SU-DHL-6 (cell line): ENCODE measurements at regions not wholly inside any gene's neighbourhood (a gene's known extent, or its start where the extent isn't known, plus 50 kb on each side); places are given as distances from the start of the nearest gene placed in this dataset.
A peak's percentile ranks its signal among the peaks of the same experiment; 100 is the strongest.

Source experiments
- H2AFZ ChIP-seq: fragments of 200-600 bp; sonication (generic); 2 replicates; pipeline ENCODE4 v1.6.1; 2014; ENCODE audit warnings: low read depth, mild to moderate bottlenecking, moderate library complexity, mixed read lengths, antibody characterized with exemption, low read length; ENCODE audit not compliant: severe bottlenecking
- H3F3A ChIP-seq: fragments of 200-600 bp; shearing (Covaris generic); 2 replicates; pipeline ENCODE4 v1.6.0; 2016; ENCODE audit warnings: antibody characterized with exemption, mild to moderate bottlenecking; ENCODE audit not compliant: insufficient read depth
- H3K27ac ChIP-seq: fragments of 200-600 bp; sonication (generic); 2 replicates; pipeline ENCODE4 v1.5.1; 2016; ENCODE audit warnings: low read depth, mild to moderate bottlenecking, low read length, moderate library complexity, mixed read lengths
- H3K27me3 ChIP-seq: fragments of 200-600 bp; sonication (generic), shearing (Covaris generic); 2 replicates; pipeline ENCODE4 v1.6.0; 2014; ENCODE audit warnings: mild to moderate bottlenecking, low read length
- H3K36me3 ChIP-seq: fragments of 200-600 bp; sonication (generic); 2 replicates; pipeline ENCODE4 v1.6.1; 2014; ENCODE audit warnings: mild to moderate bottlenecking, low read length, mixed read lengths
- H3K4me2 ChIP-seq: fragments of 300-600, 200-600 bp; shearing (Covaris generic), sonication (generic); 2 replicates; pipeline ENCODE4 v1.6.0; 2014; ENCODE audit warnings: low read length, low read depth, mild to moderate bottlenecking; ENCODE audit not compliant: poor library complexity, severe bottlenecking
- H3K4me3 ChIP-seq: fragments of 200-600 bp; sonication (generic); 2 replicates; pipeline ENCODE4 v1.5.1; 2014; ENCODE audit warnings: antibody characterized with exemption, low read length, mild to moderate bottlenecking, mixed read lengths; ENCODE audit not compliant: insufficient read depth, poor library complexity, severe bottlenecking
- H3K79me2 ChIP-seq: fragments of 200-600 bp; sonication (generic); 2 replicates; pipeline ENCODE4 v1.6.1; 2014; ENCODE audit warnings: mild to moderate bottlenecking, low read length, moderate library complexity; ENCODE audit not compliant: insufficient read depth
- H3K9ac ChIP-seq: fragments of 200-600 bp; sonication (generic); 2 replicates; pipeline ENCODE4 v1.7.0; 2014; ENCODE audit warnings: mild to moderate bottlenecking, low read length
- H3K9me2 ChIP-seq: fragments of 200-600 bp; sonication (generic); replicated peaks from 2 replicates; pipeline ENCODE4 v1.6.1; 2014; ENCODE audit warnings: low read length; ENCODE audit not compliant: insufficient read depth
- H3K9me3 ChIP-seq: fragments of 200-600 bp; sonication (generic); 2 replicates; pipeline ENCODE4 v1.6.1; 2014; ENCODE audit warnings: low read length, mixed read lengths; ENCODE audit not compliant: insufficient read depth
- H4K20me1 ChIP-seq: fragments of 200-600 bp; sonication (generic); 2 replicates; pipeline ENCODE4 v1.6.1; 2014; ENCODE audit warnings: low read depth, mild to moderate bottlenecking, antibody characterized with exemption, low read length, moderate library complexity, mixed read lengths
- EZH2phosphoT487 ChIP-seq: fragments of 200-600 bp; sonication (generic), shearing (Covaris generic); conservative IDR thresholded peaks from 2 replicates; pipeline ENCODE4 v1.6.1; 2018; ENCODE audit warnings: mild to moderate bottlenecking, antibody characterized with exemption, low read length, moderate library complexity, mixed read lengths
- TF ChIP-seq, protein P1 (sequence below): fragments of 200-600 bp; sonication (generic); IDR thresholded peaks from one replicate; pipeline ENCODE4 v1.5.1; 2017; ENCODE audit warnings: antibody characterized with exemption, mild to moderate bottlenecking, low read length, moderate library complexity; ENCODE audit not compliant: insufficient read depth, poor library complexity, severe bottlenecking

- Histone ChIP-seq H4K20me1 (no peaks in the 10 kb centered on the region), H3K27ac (no peak overlapping the region), H3K79me2 (no peaks in the 10 kb centered on the region), H2AFZ (no peak overlapping the region), H3K9me3 (no peaks in the 10 kb centered on the region), H3K4me3 (no peak overlapping the region), H3K36me3 (no peaks in the 10 kb centered on the region), H3K9ac (no peak overlapping the region), H3F3A (no peaks in the 10 kb centered on the region), H3K27me3 (no peaks in the 10 kb centered on the region), H3K9me2 (no peaks in the 10 kb centered on the region), H3K4me2 (no peak overlapping the region)
- TF ChIP-seq EZH2phosphoT487, result no peak
- TF ChIP-seq, protein P1, sequence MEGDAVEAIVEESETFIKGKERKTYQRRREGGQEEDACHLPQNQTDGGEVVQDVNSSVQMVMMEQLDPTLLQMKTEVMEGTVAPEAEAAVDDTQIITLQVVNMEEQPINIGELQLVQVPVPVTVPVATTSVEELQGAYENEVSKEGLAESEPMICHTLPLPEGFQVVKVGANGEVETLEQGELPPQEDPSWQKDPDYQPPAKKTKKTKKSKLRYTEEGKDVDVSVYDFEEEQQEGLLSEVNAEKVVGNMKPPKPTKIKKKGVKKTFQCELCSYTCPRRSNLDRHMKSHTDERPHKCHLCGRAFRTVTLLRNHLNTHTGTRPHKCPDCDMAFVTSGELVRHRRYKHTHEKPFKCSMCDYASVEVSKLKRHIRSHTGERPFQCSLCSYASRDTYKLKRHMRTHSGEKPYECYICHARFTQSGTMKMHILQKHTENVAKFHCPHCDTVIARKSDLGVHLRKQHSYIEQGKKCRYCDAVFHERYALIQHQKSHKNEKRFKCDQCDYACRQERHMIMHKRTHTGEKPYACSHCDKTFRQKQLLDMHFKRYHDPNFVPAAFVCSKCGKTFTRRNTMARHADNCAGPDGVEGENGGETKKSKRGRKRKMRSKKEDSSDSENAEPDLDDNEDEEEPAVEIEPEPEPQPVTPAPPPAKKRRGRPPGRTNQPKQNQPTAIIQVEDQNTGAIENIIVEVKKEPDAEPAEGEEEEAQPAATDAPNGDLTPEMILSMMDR, result no peak
Observed at GRCh38 chr1:222004034-222004433, 262.1 kb upstream of the DUSP10 start.

- Histone ChIP-seq H3K9ac (no peak overlapping the region), H3K36me3 (no peaks in the 10 kb centered on the region), H3K9me2 (no peaks in the 10 kb centered on the region), H3K4me3 (no peak overlapping the region), H3K27me3 (no peaks in the 10 kb centered on the region), H3F3A (no peaks in the 10 kb centered on the region), H3K4me2 (no peak overlapping the region), H3K27ac (no peak overlapping the region), H3K79me2 (no peaks in the 10 kb centered on the region), H2AFZ (peak overlapping the region; percentile 14), H4K20me1 (no peaks in the 10 kb centered on the region), H3K9me3 (no peaks in the 10 kb centered on the region)
- TF ChIP-seq, protein P1, result no peak
- TF ChIP-seq EZH2phosphoT487, result no peak
Observed at GRCh38 chr1:222002503-222002902, 260.6 kb upstream of the DUSP10 start.

DNA sequence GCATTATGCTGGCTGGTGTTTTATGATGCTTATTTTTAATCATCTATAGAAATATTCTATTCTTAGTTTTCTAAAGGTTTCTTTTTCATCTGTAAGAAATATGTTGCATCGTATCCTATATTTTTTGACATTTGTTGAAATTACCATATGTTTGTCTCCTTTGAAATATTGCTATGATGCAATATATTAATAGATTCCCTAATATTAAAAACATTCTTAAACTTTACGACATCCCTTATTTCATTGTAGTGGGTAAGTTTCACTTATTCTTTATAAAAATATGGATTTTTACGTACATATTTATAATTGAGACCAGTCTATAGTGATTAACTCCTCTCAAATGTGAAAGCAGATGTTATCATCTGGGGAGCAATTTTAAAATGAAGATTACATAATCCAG, 258.2 kb upstream of the DUSP10 start:
- H4K20me1 ChIP-seq, result no peaks in the 10 kb centered on the region

More for the DNA sequence above, 258.2 kb upstream of the DUSP10 start:
- Histone ChIP-seq H3K27me3 (no peaks in the 10 kb centered on the region), H3K4me2 (no peak overlapping the region), H3K79me2 (no peaks in the 10 kb centered on the region), H3F3A (no peaks in the 10 kb centered on the region), H3K27ac (no peak overlapping the region), H3K9me2 (no peaks in the 10 kb centered on the region), H3K9ac (no peak overlapping the region), H2AFZ (no peak overlapping the region), H3K9me3 (no peaks in the 10 kb centered on the region), H3K36me3 (no peaks in the 10 kb centered on the region), H3K4me3 (no peak overlapping the region)
- TF ChIP-seq EZH2phosphoT487, result no peak
- TF ChIP-seq, protein P1, result no peak
